Skeletal muscle satellite cell (primary cell): ENCODE measurements at regions not wholly inside any gene's neighbourhood (a gene's known extent, or its start where the extent isn't known, plus 50 kb on each side); places are given as distances from the start of the nearest gene placed in this dataset.

Experiments
- H3K27me3 ChIP-seq: 2 replicates; pipeline ENCODE4 v1.7.0; 2013; ENCODE audit warnings: low read length; ENCODE audit not compliant: control insufficient read depth, insufficient read depth
- H3K36me3 ChIP-seq: 2 replicates; pipeline ENCODE4 v1.7.0; 2013; ENCODE audit warnings: mild to moderate bottlenecking, control low read depth, low read length; ENCODE audit not compliant: insufficient read depth
- H3K4me1 ChIP-seq: 2 replicates; pipeline ENCODE4 v1.7.0; 2013; ENCODE audit warnings: low read length; ENCODE audit not compliant: control insufficient read depth, insufficient read depth
- H3K4me2 ChIP-seq: 2 replicates; pipeline ENCODE4 v1.7.0; 2013; ENCODE audit warnings: mild to moderate bottlenecking, low read length
- H3K4me3 ChIP-seq: 2 replicates; pipeline ENCODE4 v1.7.0; 2013; ENCODE audit warnings: low read length
- H3K9ac ChIP-seq: 2 replicates; pipeline ENCODE4 v1.7.0; 2013; ENCODE audit warnings: mild to moderate bottlenecking, low read depth, low read length, moderate library complexity
- H3K9me3 ChIP-seq: replicated peaks from 2 replicates; pipeline ENCODE4 v1.7.0; 2013; ENCODE audit warnings: mild to moderate bottlenecking, control low read depth, low read length

GRCh38 chr13:27000686-27001085 is 170.9 kb downstream of the USP12 start:
- Histone ChIP-seq H3K9me3 (peaks cover 4% of the 10 kb centered on the region), H3K4me1 (peaks cover 4% of the 10 kb centered on the region), H3K4me2 (no peak overlapping the region), H3K4me3 (no peak overlapping the region), H3K27me3 (peaks cover 84% of the 10 kb centered on the region), H3K36me3 (no peaks in the 10 kb centered on the region), H3K9ac (no peak overlapping the region)

DNA sequence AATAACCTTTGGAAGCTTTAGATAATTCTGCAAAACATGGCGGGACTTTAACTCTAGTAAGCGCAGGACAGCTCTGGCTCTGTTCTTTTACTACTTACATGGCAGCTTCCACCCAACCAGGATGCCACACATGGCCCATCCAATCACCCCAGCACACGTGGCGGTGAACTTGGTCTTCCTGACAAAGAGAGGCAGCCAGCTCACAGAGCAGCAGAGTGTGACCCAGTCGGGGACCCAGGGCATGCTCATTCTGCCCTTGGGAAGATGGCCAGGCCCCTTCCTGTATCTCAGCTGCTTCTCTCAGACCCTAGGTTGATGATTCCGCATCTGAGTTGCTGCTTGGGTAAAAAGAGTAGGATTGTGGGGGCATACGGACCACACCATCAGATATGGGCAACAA is 172.1 kb downstream of the USP12 start:
- Histone ChIP-seq H3K27me3 (peaks cover 82% of the 10 kb centered on the region), H3K4me1 (no peaks in the 10 kb centered on the region), H3K4me2 (no peak overlapping the region), H3K9me3 (peaks cover 4% of the 10 kb centered on the region), H3K9ac (no peak overlapping the region), H3K36me3 (no peaks in the 10 kb centered on the region), H3K4me3 (no peak overlapping the region)

DNA sequence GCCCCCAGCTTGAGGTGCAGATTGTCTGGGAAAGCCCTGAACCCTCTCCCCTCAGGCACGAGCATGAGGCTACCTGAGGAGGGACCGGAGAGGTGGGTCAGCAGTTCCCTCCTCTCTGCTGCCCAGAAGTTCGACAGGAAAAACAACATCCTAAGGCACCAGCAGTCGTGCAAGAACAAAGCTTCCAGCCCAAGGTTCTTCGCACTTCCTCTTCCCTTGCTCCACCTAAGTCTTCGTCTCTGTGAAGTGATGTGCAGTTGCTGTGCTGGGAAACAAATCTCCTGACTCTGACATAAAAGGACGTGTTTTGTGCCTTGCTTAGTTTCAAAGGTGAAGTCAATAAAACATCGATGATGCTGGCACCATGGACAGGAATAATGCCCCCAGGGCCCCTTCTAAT is 173.3 kb downstream of the USP12 start:
- no peaks in the 10 kb centered on the region for H3K4me1 ChIP-seq
- peaks cover 4% of the 10 kb centered on the region for H3K9me3 ChIP-seq
- no peak overlapping the region for H3K9ac ChIP-seq
- H3K4me3 ChIP-seq = no peak overlapping the region
- H3K4me2 ChIP-seq = no peak overlapping the region
- H3K27me3 ChIP-seq = peaks cover 75% of the 10 kb centered on the region
- no peaks in the 10 kb centered on the region for H3K36me3 ChIP-seq

GRCh38 chr13:26996965-26997752 is 174.5 kb downstream of the USP12 start:
- Histone ChIP-seq H3K4me3 (no peak overlapping the region), H3K4me2 (no peak overlapping the region), H3K27me3 (peaks cover 67% of the 10 kb centered on the region), H3K9me3 (peaks cover 4% of the 10 kb centered on the region), H3K36me3 (no peaks in the 10 kb centered on the region), H3K9ac (no peak overlapping the region), H3K4me1 (no peaks in the 10 kb centered on the region)

DNA sequence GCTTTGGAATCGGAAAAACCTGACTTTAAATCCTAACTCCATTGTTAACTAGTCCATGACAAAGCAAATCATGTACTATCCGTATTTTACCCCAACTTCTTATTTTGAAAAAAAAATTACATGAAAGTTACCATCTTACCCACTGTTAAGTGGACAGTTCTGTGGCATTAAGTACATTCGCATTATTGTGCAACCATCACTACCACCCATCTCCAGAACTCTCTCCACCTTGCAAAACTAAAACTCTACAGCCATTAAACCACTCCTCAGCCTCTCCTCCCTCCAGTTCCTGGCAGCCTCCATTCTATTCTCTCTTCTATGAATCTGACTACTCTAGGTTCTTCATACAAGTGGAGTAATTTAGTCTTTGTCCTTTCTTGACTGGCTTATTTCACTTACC is 176.5 kb downstream of the USP12 start:
- Histone ChIP-seq H3K27me3 (peaks cover 60% of the 10 kb centered on the region), H3K4me3 (no peak overlapping the region), H3K36me3 (no peaks in the 10 kb centered on the region), H3K9ac (no peak overlapping the region), H3K4me2 (no peak overlapping the region), H3K4me1 (no peaks in the 10 kb centered on the region), H3K9me3 (peaks cover 4% of the 10 kb centered on the region)

GRCh38 chr13:26993780-26994179 is 177.8 kb downstream of the USP12 start:
- H3K4me2 ChIP-seq = no peak overlapping the region
- H3K27me3 ChIP-seq = peaks cover 61% of the 10 kb centered on the region
- no peaks in the 10 kb centered on the region for H3K4me1 ChIP-seq
- no peak overlapping the region for H3K4me3 ChIP-seq
- H3K9ac ChIP-seq = no peak overlapping the region
- peaks cover 4% of the 10 kb centered on the region for H3K9me3 ChIP-seq
- no peaks in the 10 kb centered on the region for H3K36me3 ChIP-seq

GRCh38 chr13:26992951-26993719 is 178.5 kb downstream of the USP12 start:
- H3K9me3 ChIP-seq = peaks cover 4% of the 10 kb centered on the region
- no peak overlapping the region for H3K4me2 ChIP-seq
- no peak overlapping the region for H3K9ac ChIP-seq
- no peaks in the 10 kb centered on the region for H3K4me1 ChIP-seq
- peaks cover 62% of the 10 kb centered on the region for H3K27me3 ChIP-seq
- no peak overlapping the region for H3K4me3 ChIP-seq
- H3K36me3 ChIP-seq = no peaks in the 10 kb centered on the region

DNA sequence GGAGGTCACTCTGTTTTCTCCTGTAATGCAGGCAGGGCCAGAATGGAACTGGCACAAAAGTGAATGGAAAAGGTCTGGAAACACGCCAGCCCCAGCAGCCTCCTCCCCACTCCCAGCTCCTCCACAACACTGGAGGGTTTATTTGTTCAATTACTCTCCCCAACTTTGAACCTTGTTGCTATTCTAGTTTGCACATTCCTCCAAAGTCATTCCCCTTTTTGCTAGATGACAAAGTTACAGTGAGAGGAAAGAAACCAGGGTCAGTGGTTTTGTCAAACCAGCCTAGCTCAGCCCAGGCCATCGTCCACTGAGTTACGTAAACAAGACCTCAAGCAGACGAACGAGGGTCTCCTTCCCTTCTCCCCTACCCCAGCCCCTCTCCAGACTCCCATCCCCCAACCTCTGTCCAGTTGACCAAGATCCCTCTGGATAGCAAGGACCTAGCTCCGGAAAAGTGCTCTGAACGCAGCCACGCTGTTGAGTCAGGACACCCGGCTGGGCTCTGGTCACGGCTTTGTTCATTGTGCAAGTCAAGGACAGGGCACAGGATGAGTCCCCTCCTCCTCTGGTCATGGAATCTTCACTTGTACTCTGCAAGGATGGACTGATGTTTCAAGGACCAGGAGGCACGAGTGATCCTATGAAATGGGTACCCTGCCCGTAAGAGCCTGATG is 180.0 kb downstream of the USP12 start:
- no peak overlapping the region for H3K9ac ChIP-seq
- H3K4me2 ChIP-seq = no peak overlapping the region

GRCh38 chr13:26989957-26990713 is 181.5 kb downstream of the USP12 start:
- no peak overlapping the region for H3K4me3 ChIP-seq
- H3K9ac ChIP-seq = no peak overlapping the region
- H3K4me1 ChIP-seq = no peaks in the 10 kb centered on the region
- no peak overlapping the region for H3K4me2 ChIP-seq
- H3K36me3 ChIP-seq = no peaks in the 10 kb centered on the region
- no peaks in the 10 kb centered on the region for H3K9me3 ChIP-seq
- H3K27me3 ChIP-seq = peaks cover 66% of the 10 kb centered on the region

More for the DNA sequence above, 180.0 kb downstream of the USP12 start:
- no peaks in the 10 kb centered on the region for H3K36me3 ChIP-seq
- H3K9me3 ChIP-seq = peaks cover 3% of the 10 kb centered on the region
- no peak overlapping the region for H3K4me3 ChIP-seq
- H3K27me3 ChIP-seq = peaks cover 73% of the 10 kb centered on the region
- no peaks in the 10 kb centered on the region for H3K4me1 ChIP-seq

GRCh38 chr13:26989261-26989956 is 182.2 kb downstream of the USP12 start:
- Histone ChIP-seq H3K27me3 (peaks cover 59% of the 10 kb centered on the region), H3K9ac (no peak overlapping the region), H3K4me2 (no peak overlapping the region), H3K9me3 (no peaks in the 10 kb centered on the region), H3K4me3 (no peak overlapping the region), H3K4me1 (no peaks in the 10 kb centered on the region), H3K36me3 (no peaks in the 10 kb centered on the region)
